Stimulated activated CD4-positive, alpha-beta T cell treated with anti-CD3 and anti-CD28 coated beads, Interleukin-4, amount 100 ng/mL, for 48 hours (primary cell): ENCODE measurements at regions not wholly inside any gene's neighbourhood (a gene's known extent, or its start where the extent isn't known, plus 50 kb on each side); places are given as distances from the start of the nearest gene placed in this dataset.
"Not testable (repeated sequence)": the region's sequence is repeated elsewhere in the genome, so short reads cannot be mapped to it uniquely, and the experiment has no call there.

Experiments
- DNase-seq, 2 donors: peaks; one replicate each; pipeline ENCODE4 v3.0.0-alpha.2; 2020; ENCODE audit warnings: low read depth in 2 of 2

DNA sequence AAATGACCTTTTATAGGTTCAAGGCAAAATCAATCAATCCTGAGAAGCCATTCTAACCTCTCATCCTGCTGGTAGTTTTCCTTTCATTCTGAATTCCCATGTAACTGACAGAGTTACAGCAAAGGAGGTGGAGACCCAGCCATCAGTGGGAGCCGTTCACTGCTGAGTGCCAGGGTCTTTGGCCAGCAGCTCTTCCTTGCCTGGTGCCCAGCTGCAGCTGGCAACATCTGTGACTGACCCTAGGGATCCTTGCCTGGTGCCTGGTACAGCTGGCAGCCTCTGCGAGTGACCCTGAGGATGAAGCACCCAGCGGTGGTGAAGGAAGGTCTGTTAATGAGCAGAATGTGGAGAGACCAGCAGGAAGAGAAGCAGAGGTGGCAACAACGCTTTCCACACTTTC lies 314.6 kb downstream of the THBS2 start:
- no peak for DNase-seq

DNA sequence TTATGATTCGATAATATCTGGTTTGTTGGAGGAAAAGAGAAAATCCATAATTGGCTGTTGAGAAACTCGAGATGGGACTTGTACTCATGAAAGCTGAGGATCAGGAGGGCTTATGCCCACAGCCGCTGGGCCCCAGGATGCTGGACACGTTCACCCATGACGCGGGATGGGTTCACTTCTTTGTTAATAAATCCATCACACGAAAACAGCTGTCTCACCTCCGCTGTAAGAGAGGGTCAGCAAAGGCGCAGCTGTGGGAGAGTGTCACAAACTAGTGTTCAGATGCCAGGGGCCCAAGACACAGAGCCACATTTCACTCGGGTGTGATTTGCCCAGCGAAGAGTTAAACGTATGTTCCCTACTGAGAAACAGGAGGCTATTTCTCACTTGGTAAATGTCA lies 315.1 kb downstream of the THBS2 start:
- DNase-seq: no peak

DNA sequence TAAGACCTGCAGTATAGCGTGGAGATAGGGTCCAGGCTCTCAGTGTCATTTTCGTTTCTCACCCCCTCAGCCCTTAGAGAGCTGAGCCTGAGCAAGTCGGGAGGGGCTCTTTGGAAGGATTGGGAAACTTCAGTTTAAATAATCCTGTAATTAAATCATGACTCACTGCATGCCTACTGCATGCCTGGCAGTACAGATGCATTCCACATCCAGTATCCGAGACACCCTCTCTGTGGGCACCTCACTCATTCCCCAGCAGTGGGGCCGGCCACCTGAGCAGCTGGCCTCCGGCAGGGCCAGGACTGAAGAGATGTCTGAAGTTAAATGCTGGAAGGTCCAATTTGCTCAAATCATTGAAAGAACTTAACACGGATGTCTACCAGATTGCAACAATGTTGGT lies 316.6 kb downstream of the THBS2 start:
- no peak for DNase-seq

DNA sequence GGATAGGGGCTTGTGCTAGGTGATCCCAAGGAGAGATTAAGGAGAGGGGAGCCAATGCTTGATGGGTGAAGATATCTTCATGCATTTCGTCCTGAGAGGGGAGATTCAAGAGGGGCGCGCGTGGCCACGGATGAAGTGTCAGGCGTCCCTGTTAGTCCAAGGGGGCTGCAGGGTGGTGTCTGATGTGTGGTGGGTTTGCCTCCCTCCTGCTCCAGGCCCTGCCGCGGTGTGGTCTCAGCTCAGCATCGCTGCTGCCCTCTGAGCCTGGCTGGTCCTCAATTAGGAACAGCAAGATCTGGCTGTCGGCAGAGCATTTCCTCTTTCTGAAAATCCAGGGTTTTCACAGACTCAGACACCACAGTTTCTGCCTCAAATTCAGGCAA lies 318.0 kb downstream of the THBS2 start:
- DNase-seq: no peak

DNA sequence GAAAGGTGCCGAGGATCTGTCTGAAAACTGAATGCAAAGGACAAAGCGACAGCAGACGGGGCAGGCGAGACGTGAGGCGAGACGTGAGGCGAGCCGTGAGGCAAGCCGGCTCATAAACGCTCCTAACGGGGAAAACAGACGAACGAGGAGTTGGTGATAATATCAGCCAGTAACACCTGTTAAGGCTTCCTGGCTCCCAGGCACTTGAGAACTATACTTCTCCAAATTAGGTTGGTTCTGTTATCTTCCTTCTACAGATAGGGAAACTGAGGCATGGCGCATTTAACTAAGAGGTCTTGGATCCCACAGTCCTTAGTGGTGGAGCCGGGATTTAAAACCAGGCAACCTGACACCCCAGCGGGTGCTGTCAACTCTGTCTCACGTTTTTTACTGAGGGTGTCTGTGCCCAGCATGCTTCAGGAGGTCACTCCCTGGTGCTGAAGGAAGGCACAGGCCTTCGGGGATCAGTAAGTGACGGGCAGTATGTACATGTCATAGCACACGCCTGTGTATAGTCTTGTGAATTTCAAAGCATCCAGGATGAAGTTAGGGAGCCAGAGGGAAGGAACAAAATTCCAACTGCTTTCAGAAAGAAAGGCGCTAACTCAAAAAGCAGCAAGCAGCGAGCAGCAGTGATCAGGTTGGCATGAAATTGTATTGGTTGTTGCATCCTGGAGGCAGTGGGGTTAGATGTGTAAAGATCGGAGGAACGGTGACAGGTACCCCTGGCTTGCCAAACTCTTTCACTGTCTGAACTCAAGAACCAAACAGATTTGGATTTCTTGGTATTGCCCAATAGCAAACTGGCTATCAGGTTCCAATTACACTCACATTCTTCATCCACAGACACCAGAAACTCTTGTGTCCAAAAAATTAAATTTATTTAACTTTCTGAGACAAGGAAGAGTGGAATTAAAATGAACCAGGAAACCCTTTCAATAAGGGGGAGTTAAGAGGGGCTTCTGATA lies 318.7 kb downstream of the THBS2 start:
- no peak for DNase-seq

DNA sequence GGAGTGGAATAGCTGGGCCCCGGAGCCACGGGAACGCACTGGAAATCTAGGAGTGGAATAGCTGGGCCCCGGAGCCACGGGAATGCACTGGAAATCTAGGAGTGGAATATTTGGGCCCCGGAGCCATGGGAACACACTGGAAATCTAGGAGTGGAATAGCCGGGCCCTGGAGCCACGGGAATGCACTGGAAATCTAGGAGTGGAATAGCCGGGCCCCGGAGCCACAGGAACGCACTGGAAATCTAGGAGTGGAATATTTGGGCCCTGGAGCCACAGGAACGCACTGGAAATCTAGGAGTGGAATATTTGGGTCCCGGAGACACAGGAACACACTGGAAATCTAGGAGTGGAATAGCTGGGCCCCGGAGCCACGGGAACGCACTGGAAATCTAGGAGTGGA lies 321.5 kb downstream of the THBS2 start:
- not testable (repeated sequence) for DNase-seq

DNA sequence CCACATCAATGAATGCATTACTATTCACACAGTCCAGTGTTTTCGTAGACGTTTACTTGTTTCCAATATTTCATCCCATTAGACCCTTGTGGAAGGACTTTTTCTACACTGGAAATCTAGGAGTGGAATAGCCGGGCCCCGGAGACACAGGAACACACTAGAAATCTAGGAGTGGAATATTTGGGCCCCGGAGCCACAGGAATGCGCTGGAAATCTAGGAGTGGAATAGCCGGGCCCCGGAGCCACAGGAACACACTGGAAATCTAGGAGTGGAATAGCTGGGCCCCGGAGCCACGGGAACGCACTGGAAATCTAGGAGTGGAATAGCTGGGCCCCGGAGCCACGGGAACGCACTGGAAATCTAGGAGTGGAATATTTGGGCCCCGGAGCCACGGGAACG lies 322.6 kb downstream of the THBS2 start:
- DNase-seq: not testable (repeated sequence)

DNA sequence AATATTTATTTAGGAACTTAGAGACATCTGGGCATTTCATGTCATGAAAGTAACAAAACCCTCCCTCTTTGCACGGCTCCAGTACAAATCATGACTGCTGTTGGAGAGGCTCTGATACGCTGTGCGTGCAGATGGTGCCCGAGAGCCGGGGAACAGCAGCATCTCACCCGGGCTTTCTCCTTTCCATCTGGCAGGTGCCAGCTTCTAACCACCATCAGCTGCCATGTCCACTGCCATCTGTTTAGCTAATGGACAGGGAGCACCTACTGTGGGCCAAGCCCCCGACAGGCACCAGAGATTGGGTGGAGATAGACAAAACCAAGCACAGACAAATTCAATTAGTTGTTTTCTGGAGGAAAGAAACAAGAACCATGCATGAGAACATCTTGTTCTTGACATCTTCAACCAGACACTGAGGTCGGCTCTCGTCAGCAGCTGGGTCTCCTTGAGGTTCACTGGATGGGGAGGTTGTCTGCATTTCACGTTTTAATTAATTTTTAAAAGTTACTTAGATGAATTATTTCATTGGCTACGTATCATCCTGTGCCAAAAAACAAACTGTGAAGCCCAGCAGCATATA lies 323.7 kb downstream of the THBS2 start:
- no peak for DNase-seq

DNA sequence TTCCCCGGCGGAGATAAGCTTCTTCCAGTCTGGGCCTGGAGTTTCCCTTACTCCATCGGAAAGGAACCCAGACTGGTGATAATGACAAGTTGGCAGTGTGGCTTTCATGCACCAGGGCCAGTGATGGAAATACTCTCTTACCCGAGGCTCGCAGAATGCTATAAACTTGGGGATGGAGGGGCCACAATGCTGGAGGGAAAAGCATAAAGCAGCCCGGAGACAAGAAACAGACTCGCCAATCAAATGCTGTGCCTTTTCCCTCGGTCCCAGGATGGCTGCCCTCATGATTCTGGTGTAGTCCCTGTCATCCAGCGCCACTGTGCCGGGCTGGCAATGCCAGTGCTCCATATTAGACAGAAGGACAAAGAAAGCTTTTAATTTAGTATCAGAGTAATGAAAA lies 325.6 kb downstream of the THBS2 start:
- no peak for DNase-seq

DNA sequence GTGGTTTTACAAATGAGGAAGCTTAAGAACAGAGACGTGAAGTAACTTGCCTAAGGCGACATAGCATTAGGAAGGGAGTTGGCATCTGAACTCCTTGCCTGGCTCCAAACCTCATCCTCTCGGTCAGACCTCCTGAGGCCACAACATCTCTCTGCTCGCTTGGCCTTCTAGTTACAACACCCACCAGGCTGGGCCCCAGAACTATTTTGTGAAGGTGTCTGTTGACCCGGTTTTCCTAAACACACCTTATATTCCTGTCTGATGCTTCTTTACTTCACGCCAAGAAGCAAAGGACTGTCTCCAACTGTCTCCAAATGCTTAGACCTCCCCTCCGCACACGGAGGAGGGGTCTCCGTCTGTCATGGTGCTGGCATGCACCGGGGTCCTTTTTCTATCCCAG lies 326.6 kb downstream of the THBS2 start:
- DNase-seq: no peak

DNA sequence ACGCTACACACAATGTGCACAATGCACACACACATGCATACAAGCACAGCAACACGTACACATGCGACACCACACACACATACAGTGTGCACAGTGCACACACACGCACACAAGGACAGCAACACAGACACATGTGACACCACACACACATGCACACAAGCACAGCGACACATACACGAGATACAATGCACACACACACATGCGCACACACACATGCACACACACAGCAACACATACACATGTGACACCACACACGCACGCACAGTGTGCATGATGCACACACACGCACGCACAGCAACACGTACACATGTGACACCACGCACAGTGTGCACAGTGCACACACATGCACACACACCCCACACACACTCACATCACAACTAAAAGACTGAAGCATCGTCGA lies 327.3 kb downstream of the THBS2 start:
- DNase-seq: no peak

DNA sequence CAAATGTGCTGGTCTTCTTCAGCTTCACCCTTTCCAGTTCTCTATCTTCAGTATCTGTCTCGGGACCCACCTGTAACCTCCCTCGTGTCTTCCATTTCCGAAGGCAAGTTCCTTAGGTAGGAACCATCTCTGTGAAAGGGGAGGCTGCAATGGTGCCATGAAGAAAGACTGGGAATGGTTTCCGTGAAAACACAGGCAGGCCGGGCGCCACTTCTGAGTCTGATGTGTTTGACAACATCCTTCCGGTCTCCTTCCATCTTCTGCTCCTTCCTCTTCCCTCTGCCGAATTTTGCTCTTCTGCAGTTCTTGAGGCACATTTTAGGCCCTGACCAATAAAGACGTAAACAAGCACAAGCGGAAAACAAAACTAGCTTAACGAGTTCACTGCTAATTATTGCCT lies 328.0 kb downstream of the THBS2 start:
- DNase-seq: no peak

DNA sequence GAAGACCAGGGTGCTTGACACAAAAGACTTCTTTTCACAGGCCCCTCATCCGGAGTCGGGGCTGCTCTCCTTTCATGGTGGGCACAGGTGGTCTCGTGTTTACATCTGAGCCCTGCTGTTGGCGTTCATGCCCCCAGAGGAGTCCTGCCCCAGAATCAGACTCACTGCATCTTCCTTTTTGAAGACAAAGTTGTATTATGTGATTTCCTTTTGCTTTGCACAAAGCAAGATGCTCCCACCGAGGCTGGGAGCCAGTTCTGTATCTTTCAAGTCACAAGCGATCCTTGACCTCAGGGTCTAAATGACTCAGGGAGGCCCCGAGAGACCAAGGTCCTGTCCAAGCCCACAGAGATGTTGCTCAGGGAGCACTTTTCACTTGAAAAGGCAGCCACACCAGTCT lies 330.5 kb downstream of the THBS2 start:
- DNase-seq: no peak

DNA sequence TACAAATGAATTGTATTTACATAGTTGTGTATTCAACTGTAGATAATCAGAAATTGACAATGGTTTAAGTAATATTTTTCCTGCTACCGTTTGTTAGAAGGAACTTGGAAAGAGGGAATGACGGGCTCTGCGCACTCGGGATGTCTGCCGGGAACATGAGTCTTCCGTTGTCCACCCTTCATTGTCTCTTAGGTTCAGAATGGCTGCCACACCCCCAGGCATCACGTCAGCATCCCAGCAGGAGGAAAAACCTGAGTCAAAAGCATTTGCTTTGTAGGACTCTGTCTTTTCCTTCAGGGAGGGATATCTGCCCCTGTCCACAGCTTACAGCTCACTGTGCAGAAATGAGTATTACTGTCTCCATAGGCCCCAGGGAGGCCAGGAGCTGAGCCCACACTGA lies 331.2 kb downstream of the THBS2 start:
- DNase-seq: no peak

DNA sequence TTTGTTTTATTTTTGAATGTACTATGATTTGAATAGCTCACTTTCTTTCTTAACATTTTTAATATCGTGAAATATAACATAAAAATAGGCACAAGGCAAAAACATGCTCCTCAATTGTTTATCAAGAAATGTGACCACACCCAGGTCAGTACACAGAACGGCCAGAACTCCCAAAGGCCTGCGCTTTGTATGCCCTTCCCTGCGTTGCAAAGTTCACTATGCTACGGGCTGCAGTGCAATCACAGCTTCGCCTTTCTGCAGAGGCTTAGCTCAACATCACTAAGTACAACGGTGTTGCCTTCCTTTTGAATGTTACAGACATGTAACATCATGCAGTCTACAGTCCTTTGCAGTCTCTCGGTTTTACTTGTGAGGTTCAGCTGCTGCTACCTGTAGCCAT lies 333.4 kb downstream of the THBS2 start:
- DNase-seq: no peak

DNA sequence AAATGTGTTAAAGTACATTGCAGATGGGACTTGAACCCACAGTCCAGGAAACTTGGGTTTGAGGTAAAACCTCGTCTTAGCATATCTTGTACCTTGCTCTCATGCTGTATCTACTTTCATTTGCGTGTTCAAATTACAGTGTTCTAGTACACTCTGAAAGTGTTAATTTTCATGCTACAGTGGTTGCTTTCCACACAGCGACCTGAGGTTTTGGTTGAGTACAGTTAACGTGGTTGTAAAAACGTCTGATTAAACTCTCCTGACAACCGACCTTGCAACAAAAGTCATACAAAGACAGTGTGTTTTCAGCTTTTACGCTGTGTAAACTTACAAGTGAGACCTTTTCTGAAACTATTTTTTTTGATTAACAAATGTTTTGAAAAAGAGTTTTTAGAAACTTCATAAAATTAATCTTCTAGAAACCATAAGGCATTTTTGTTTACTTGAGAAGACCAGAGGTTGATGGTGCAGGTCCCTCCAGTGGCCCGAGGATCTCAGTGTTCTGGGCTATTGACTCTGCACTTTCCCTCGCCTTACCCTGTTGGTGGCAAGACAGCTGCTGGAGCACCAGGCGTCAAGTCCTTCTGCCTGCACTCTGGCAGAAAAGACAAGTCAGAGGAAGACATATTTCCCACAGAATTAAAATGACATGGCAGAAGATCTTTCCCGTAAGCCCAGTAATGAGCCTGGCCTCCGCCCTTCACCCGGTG lies 334.0 kb downstream of the THBS2 start:
- no peak for DNase-seq

DNA sequence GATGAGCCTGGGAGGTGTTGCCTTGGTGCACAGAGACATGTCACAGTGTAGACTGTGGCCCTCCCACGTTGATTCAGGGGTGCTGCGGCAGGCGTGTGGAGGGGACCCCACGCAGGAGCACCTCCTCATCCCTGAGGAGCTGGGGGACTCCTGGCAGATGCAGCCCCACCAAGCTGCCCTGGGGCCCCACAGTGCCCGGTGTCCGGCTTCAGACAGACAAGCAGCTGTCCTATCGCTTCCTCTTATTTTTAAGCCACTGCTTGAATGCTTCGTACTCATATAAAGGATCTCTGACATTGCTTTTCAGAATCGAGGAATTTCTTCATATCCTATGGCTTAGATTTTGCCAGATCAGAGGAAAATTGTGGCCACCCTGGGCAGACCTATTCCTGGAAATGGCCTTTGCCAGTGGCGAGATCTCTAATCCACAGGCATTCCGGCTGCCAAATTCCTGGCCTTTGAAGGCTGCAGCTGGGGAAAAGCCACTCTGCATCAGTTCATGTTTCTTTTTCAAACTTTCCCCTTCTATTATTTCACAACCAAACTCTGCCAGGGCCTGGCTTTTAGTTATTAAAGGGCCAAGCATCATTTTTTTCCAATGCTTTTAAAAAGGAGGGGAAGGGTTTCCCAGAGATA lies 337.0 kb downstream of the THBS2 start:
- no peak for DNase-seq

DNA sequence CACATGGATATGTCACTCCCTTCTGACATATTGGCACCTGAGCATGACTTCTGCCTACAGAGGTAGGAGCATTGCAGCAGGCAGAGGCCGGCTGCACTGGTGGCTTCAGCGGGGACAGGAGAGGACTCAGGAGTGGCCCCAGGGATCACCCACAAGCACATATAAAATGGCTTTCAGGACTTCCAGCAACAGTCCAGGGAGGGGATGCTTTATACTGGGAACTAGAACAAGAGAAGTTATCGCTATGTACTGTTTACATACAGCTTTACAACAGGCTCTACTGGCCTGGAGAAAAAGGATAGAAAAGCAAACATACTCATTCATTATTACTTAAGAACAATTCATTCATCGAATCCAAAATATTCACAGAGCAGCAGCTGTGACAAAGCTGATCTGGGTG lies 337.8 kb downstream of the THBS2 start:
- DNase-seq: no peak

DNA sequence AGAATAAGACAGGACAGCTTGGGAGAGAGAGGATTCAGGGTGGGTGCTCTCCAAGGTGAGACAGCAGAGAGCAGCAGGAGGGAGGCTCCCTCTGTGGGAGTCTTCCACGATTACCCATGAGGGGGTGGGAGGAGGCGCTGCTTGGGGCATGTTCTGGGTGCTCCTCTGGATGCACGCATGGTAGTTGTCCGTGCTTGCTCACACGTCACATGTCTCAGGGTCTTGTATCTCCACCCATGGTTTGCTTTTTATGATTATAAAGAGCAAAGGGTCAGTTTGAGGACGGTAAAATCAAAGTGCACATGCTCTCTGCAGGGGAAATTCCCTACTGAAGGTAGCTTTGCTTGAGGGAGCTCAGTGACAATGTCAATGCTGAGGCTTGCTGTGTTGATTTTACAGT lies 338.4 kb downstream of the THBS2 start:
- DNase-seq: no peak

DNA sequence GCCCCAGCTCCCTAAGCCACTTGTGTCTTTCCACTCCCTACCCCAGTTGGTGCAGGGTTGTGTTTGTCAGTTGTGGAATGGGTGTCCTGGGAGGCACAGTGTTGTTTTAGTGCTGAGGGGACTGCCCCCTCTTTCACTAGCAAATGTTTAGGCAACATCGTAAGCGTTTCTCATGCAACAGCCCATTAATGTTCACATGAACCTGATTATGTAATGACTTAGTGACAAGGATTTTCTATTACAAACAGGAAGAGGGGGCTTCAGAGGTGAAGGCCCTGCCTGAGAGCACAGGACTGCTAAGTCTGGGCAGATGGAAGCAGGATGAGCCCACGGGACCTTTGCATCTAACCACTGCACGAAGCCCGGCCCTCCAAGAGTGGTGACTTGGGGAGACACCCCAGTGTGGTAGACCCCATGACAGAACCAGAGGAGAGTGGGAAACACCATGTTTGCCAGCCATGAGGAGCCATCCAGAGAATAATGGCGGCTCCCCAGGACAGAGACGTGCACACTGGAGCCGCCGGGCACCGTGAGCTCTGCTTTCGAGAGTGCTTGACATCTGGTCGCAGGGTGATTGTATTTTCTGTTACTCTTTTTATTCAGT lies 339.7 kb downstream of the THBS2 start:
- no peak for DNase-seq

DNA sequence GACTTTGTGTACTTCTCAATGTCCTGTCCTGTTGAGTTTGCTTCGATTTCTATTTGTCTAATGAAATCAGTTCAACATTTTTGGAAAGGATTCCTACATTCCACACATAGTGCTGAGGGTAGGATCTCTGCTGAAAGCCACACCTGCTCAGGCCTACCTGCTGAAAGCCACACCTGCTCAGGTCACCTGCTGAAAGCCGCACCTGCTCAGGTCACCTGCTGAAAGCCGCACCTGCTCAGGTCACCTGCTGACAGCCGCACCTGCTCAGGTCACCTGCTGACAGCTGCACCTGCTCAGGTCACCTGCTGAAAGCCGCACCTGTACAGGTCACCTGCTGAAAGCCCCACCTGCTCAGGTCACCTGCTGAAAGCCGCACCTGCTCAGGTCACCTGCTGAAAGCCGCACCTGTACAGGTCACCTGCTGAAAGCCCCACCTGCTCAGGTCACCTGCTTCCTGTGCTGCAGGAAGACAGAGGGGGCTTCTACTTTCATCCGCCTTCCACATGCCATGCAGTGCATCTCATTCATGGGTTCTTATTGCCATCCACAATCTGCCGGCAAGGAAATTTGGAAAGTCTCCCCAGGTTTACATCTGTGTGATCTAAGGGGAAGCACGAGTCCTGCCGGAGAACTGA lies 340.3 kb downstream of the THBS2 start:
- not testable (repeated sequence) for DNase-seq
